Lung microvascular endothelial cell (primary cell): ENCODE measurements at regions not wholly inside any gene's neighbourhood (a gene's known extent, or its start where the extent isn't known, plus 50 kb on each side); places are given as distances from the start of the nearest gene placed in this dataset.

ENCODE experiments used
- DNase-seq, 2 donors: peaks; one replicate each; pipeline versions ENCODE4 v3.0.0 to v3.0.0-alpha.2; 2010; ENCODE audit warnings: low read depth in 2 of 2

DNA sequence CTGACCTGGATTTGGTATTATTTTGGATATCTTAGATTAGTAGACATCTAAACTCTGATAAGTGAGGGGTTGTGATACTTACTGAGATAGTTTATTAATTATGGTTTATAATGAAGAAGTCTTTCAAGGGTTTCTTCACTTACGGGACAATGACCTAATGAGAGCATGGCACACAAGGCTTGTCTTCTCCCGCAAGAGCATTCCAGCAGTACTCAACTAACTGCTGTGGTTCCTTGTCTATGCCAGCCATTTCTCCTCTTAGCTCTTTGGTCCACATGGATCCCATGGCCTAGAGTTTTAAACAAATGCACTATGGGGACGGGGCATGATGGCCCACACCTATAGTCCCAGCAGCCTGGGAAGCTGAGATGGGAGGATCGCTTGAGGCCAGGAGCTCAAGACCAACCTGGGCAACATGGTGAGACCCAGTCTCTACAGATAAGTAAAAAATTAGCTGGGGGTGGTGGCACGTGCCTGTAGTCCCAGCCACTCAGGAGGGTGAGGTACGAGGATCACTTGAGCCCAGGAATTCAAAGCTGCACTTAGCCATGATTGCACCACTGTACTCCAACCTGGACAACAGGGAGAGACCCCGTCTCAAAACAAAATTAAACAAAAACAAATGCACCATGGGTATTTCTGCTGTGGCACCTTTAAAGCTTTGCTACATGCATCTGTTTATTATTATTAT lies 161.7 kb upstream of the MYCN start:
- DNase-seq, result no peak

DNA sequence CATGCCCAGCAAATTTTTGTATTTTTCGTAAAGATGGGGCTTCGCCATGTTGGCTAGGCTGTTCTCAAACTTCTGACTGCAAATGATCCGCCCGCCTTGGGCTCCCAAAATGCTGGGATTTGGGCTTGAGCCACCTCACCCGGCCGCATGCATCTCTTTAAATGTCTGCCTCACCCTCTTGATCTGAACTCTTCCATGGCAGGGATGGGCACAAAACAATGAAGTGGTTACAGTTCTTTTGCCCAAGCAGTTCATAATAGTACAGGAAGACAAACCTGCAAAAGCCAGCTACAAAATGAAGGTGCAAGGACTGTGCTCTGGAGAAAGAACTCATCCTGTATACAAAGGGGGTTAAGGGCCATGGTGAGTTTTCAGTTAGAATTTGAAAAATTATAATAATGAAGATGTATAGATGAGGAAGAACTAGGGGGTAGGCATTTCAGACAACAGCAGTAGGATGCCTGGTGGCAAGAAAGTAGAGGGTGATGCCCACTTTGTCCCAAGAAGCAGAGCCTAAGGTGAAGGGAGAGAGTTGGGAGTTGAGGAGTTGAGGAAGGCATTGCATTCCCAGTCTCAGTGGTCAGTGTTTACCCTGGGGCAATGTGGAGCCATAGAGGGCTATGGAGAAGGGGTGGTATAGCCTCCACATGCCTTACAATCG lies 160.8 kb upstream of the MYCN start:
- no peak for DNase-seq

DNA sequence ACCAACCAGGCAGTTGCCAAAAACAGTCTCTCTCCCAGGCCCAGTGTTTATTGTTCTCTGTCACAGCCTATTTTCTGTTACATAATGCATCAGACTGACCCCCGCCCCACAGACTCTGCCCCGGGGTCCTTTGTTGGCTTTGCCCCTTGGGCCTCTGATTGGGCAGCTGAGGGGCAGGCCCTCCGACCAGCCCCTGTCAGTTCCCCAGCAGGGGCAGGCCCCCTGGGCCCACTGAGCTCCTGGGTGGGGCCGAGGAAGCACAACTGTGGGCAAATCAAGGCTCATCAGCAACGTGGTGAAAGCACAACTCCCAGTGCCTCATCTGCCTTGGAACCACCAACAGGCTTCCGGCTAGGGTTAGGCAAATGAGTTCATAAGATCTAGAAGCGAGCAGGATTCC lies 160.1 kb upstream of the MYCN start:
- no peak for DNase-seq

DNA sequence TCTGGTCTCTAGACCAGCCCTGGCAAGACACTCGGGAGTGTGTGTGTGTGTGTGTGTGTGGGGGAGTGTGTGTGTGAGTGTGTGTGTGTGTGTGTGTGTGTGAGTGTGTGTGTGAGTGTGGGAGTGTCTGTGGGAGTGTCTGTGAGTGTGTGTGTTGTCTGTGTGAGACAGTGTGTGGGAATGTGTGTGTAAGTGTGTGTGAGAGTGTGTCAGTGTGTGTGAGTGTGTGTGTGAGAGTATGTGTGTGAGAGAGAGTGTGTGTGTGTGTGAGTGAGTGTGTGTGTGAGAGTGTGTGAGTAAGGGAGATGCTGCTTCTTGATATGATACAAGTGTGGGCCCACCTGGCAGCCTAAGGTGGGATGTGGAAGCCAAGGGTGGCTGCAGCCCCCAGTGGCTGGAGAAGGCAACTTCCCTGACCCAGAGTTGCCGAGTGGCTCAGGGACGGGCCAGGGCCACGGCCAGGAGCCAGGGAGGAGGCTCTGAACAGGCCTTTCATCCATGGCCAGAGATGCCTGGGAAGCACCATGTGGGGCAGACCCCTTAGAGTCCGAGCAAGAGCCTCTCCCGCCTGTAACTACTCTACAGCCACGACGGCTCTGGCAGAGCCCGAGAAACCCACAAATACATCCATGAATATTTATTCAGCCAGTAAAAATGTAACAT lies 159.3 kb upstream of the MYCN start:
- no peak for DNase-seq

DNA sequence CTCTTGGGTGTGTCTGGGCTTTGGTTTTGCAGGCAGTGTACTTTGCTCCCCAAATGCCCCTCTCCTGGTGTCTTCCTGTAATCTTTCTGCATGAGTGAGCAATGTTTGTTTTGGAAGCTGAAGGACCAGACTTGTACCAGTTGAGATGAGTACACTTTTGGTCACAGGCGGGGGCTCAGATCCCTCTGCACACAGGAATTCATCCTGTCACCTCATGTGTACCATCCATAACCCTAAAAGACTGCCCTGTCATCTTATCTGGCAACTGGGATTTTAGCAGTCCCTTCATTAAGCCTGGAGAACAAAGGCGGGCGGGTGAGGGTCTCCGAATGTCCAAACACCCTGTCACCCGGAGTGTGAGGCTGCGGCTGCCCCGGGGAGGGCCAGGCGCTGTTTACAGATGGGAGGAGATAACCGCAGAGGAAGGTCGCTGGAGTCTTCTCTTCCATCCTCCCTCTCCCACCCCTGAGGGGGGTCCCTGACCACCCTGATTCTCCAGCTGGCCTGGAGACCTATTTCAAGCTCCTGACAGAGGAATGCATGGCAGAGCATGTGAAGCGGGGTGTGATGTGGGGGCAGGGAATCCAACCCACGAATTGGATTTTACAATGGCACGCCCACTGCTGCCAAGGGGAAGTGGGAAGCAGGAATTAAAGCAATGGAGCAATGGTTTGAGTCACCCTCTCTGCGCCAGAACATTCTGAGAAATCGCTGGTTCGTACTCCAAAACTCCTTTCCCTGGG lies 158.2 kb upstream of the MYCN start:
- no peak for DNase-seq

- no peak for DNase-seq
Observed at GRCh38 chr2:15782769-15783294, 157.5 kb upstream of the MYCN start.

GRCh38 chr2:15783489-15783888 lies 156.9 kb upstream of the MYCN start:
- no peak for DNase-seq

DNA sequence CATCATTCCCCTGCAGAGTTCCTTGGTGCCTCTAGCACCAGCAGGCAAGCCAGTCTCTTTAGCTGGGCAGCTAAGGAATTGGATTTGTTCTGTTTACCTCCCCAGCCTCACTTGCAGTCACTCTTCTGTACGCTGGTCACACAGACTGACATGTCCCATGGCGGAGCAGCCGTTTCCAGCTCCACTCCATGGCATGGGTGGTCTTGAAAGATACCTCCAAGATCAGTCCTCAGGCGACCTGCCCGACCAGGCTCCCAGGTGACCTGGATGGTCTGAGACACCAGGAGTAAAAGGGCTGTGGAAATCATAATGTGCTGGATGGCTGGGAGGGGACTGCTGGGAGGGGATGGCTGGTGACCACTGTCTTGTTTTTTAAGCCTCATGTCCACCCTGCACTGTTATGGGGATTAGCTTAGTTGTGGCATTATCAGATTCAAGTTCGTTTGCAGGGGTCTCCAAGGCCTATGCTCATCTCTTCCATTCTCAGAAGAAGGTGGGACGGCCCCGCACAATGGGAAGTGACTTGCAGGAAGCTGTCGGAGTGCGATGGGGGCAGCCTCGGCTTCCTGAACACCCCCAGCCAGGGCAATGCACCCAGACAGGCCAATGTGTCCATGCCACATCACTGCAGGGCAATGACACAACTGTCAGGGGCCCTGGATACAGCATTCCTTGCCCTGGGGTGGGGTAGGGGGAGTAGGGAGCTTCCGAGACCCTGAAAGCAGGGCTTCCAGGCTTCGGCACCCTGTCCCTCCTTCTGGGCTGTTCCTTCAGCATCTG lies 156.1 kb upstream of the MYCN start:
- DNase-seq, result no peak

- no peak for DNase-seq
Observed at GRCh38 chr2:15784886-15785801, 155.2 kb upstream of the MYCN start.

- no peak for DNase-seq
Observed at GRCh38 chr2:15786003-15786654, 154.2 kb upstream of the MYCN start.

DNA sequence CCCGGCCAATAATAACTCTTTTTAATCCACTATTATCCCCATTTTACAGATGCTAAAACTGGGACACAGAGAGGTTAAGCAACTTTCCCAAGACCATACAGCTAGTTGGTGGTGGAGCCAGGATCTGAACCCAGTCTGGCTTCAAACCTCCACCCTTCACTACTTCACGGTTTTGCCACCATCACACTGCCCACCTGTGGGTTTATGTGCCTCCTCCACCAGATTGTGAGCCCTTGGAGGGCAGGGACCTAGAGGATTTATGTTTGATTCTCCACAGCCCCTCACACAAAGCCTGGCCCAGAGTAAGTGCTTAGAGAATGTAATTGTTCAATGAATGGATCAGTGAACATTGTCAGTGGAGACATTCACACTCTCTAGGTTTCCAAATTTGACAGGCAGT lies 153.4 kb upstream of the MYCN start:
- no peak for DNase-seq

DNA sequence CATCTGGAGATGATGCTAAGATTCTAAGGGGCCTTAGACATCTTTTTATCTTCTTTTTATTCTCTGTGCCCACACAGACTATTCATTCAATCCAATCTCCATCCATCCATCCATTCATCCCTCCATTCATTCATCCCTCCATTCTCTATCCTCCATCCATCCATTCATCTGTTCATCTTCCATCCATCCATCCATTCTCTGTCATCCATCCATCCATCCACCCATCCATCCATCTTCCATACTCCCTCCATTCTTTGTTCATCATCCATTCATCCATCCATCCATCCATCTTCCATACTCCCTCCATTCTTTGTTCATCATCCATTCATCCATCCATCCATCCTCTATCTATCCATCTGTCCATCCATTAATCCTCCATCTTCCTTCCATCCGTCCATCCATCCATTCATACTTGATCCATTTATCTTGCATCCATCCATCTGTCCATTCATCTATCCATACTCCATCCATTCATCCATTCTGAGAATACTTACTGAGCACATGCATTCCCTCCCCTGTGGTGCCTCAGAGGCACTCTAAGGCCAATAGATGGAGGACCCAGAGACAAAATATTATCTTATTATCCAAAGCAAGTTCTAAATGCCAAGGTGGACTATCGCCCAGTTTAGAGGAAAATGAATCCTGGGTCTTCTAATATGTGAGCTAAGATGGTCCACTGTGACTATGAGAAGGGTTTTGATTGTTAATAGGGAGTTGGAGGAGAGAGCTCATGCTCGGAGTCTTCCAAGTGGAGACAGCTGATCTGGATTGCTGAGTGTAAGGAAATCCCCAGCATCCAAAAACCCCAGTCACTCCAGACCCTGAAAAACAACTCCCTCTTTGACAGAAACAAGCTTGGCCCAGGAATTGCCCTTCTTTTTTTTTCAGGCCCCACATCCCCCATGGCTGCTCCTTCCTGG lies 152.6 kb upstream of the MYCN start:
- DNase-seq, result no peak

DNA sequence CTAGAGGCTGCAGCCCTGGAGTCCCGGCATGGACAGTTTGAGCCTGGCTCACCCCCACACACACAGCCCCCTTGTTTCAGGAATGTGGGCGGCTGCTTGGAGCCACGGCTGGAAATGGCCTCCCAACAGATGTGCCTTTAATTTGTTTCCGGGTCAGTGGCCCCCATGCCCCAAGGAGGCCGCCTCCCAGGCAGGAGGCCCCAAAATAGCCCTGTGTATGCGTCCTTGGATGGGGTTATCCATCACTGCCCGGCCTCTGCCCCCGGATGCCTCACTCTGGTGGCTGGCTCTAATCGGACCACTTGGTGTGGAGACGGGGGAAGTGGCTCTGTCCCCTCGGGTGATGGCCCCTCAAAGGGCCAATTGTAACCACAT lies 151.9 kb upstream of the MYCN start:
- no peak for DNase-seq

DNA sequence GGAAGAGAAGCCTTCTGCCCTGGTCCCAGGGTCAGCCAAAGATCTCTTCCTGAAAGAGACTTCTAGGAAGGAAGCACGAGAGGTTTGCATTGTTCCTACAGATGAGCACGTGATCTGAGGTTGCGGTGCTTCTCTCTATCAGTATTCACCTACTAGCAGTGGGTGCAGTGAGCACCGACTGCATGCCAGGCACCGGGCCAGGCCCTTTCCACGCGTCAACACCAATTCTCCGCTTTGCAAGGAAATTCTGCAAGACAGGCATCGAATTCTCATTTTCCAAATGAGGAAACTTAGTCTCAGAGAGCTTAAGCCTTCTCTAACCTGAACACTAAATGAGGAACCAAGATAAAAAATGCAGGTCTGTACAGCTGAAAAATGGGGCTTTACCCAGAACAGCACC lies 151.5 kb upstream of the MYCN start:
- DNase-seq, result peak in 1 of 2 donors; percentile 30

GRCh38 chr2:15789381-15790062 lies 150.8 kb upstream of the MYCN start:
- no peak for DNase-seq

- DNase-seq, result no peak
Observed at GRCh38 chr2:15790326-15790725, 150.0 kb upstream of the MYCN start.

DNA sequence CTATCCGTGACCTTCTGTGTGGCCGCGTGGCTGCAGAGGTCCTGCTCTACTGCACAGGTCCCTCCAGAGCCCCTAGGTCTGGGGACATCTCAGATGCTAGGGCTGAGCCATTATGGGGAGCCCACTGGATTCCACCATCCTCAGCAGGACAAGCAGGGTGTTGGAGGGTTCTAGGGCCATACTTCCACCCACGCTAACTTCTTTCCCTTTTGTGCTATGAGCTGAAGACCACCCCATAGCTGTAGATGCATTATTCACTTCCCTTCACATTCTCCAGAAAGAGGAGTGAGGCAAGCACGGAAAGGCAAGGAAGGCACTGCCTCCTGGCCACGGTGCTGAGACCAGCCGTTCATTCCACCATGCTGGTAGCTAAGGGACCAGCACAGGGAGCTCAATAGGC lies 149.5 kb upstream of the MYCN start:
- DNase-seq, result no peak

DNA sequence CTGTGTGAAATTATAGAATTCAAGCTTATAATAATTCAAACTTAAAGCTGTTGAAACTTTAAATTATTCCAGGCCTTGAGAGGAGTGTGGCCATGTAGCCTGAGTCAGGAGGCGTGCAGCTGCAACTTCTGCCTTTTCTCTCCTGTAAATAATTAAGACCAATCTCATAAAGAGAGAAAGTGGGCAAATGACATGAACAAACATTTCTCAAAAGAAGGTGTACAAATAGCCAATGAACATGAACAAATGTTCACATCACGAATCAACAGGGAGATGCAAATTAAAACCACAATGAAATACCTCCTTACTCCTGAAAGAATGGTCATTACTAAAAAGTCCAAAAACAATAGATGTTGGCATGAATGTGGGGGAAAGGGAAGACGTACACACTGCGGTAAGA lies 149.1 kb upstream of the MYCN start:
- DNase-seq, result no peak
